IMR-90 (cell line): ENCODE measurements at regions not wholly inside any gene's neighbourhood (a gene's known extent, or its start where the extent isn't known, plus 50 kb on each side); places are given as distances from the start of the nearest gene placed in this dataset.

ENCODE experiments used
- ATAC-seq: fragments of 200-7000 bp; cut with Tn5 transposase; 2 replicates; pipeline ENCODE4 v1.9.1; 2020; ENCODE audit warnings: low read depth, mild to moderate bottlenecking, moderate library complexity
- BruUV-seq: library from RNA; stranded (reverse); fragments of 400-500 nt; replicated peaks from 2 replicates; lab custom pipeline; 2021; lab: Mats Ljungman, UMichigan
- CTCF ChIA-PET: fragments of 300-600 bp; formaldehyde crosslinking; extraction: SDS; loops from one replicate; lab custom pipeline; 2021; ENCODE audit warnings: antibody characterized with exemption; lab: Yijun Ruan, JAX
- POLR2A ChIA-PET: fragments of 300-600 bp; sonication (Branson Sonifier 250); formaldehyde crosslinking; loops from one replicate; lab custom pipeline; 2022; ENCODE audit warnings: antibody characterized with exemption; ENCODE audit not compliant: unreplicated experiment; lab: Charles Lee
- DNase-seq: peaks from one replicate; pipeline ENCODE4 v3.0.0; 2013
- H2AFZ ChIP-seq: replicated peaks from 2 replicates; pipeline ENCODE3; 2013; ENCODE audit warnings: low read length, mild to moderate bottlenecking; ENCODE audit not compliant: poor library complexity
- H2AK5ac ChIP-seq: 2 replicates; pipeline ENCODE4 v1.6.1; 2013; ENCODE audit warnings: low read depth, low read length, inconsistent platforms
- H2AK9ac ChIP-seq: replicated peaks from 2 replicates; pipeline ENCODE3; 2013; ENCODE audit warnings: mild to moderate bottlenecking, low read depth, low read length, moderate library complexity; ENCODE audit not compliant: poor library complexity
- H2BK120ac ChIP-seq: 2 replicates; pipeline ENCODE4 v1.6.1; 2013; ENCODE audit warnings: low read depth, low read length, inconsistent platforms
- H2BK15ac ChIP-seq: 3 replicates; pipeline ENCODE4 v1.6.1; 2013; ENCODE audit warnings: low read depth, low read length, inconsistent platforms
- H2BK20ac ChIP-seq: 2 replicates; pipeline ENCODE4 v1.6.1; 2013; ENCODE audit warnings: low read depth, mild to moderate bottlenecking, inconsistent platforms, low read length, moderate library complexity
- H2BK5ac ChIP-seq: 2 replicates; pipeline ENCODE4 v1.6.1; 2013; ENCODE audit warnings: mild to moderate bottlenecking, low read depth, low read length, inconsistent platforms; ENCODE audit not compliant: poor library complexity, severe bottlenecking
- H3K14ac ChIP-seq: replicated peaks from 2 replicates; pipeline ENCODE4 v1.6.1; 2013; ENCODE audit warnings: low read depth, low read length, inconsistent platforms
- H3K18ac ChIP-seq: 2 replicates; pipeline ENCODE4 v1.6.1; 2013; ENCODE audit warnings: low read depth, low read length, control low read depth
- H3K23ac ChIP-seq: 2 replicates; pipeline ENCODE4 v1.6.1; 2013; ENCODE audit warnings: low read depth, low read length, inconsistent platforms
- H3K27ac ChIP-seq: 2 replicates; pipeline ENCODE4 v1.5.1; 2013; ENCODE audit warnings: mild to moderate bottlenecking, control low read depth, low read length; ENCODE audit not compliant: insufficient read depth
- H3K27me3 ChIP-seq: 2 replicates; pipeline ENCODE4 v1.6.1; 2013; ENCODE audit warnings: low read length; ENCODE audit not compliant: control insufficient read depth, insufficient read depth
- H3K36me3 ChIP-seq: 2 replicates; pipeline ENCODE4 v1.6.1; 2013; ENCODE audit warnings: low read length, mixed read lengths; ENCODE audit not compliant: control insufficient read depth, insufficient read depth
- H3K4ac ChIP-seq: 2 replicates; pipeline ENCODE4 v1.6.1; 2013; ENCODE audit warnings: low read depth, low read length, inconsistent platforms
- H3K4me1 ChIP-seq: 2 replicates; pipeline ENCODE4 v1.6.1; 2013; ENCODE audit warnings: low read length, mixed read lengths; ENCODE audit not compliant: control insufficient read depth, insufficient read depth
- H3K4me2 ChIP-seq: 2 replicates; pipeline ENCODE4 v1.6.1; 2013; ENCODE audit warnings: low read depth, mild to moderate bottlenecking, control low read depth, low read length, moderate library complexity
- H3K4me3 ChIP-seq: 2 replicates; pipeline ENCODE4 v1.5.1; 2013; ENCODE audit warnings: low read depth, mild to moderate bottlenecking, control low read depth, low read length, moderate library complexity; ENCODE audit not compliant: insufficient read depth
- H3K56ac ChIP-seq: 2 replicates; pipeline ENCODE4 v1.6.1; 2013; ENCODE audit warnings: low read length, inconsistent platforms; ENCODE audit not compliant: insufficient read depth; ENCODE audit errors: extremely low read depth
- H3K79me1 ChIP-seq, 2 experiments: 2 replicates each; pipeline ENCODE4 v1.6.1; 2013; ENCODE audit warnings: low read length in 2 of 2, inconsistent platforms in 1 of 2, low read depth in 1 of 2
- H3K9ac ChIP-seq: 2 replicates; pipeline ENCODE4 v1.6.1; 2013; ENCODE audit warnings: low read depth, low read length, control low read depth
- H3K9me1 ChIP-seq: 2 replicates; pipeline ENCODE4 v1.6.1; 2013; ENCODE audit warnings: low read length, inconsistent platforms; ENCODE audit not compliant: insufficient read depth
- H3K9me3 ChIP-seq: 2 replicates; pipeline ENCODE4 v1.6.1; 2013; ENCODE audit warnings: low read length; ENCODE audit not compliant: control insufficient read depth, insufficient read depth
- H4K20me1 ChIP-seq: 2 replicates; pipeline ENCODE4 v1.6.1; 2013; ENCODE audit warnings: low read length, inconsistent platforms; ENCODE audit not compliant: insufficient read depth
- H4K5ac ChIP-seq: 2 replicates; pipeline ENCODE4 v1.6.1; 2013; ENCODE audit warnings: mild to moderate bottlenecking, low read depth, low read length, control low read depth
- H4K8ac ChIP-seq, 2 experiments: 2 replicates each; pipeline ENCODE4 v1.6.1; 2013; ENCODE audit warnings: low read depth in 2 of 2, low read length in 2 of 2, control low read depth in 1 of 2, inconsistent platforms in 1 of 2
- H4K91ac ChIP-seq: 2 replicates; pipeline ENCODE4 v1.6.1; 2013; ENCODE audit warnings: low read depth, low read length, inconsistent platforms; ENCODE audit not compliant: insufficient read depth
- CEBPB ChIP-seq: IDR thresholded peaks from 2 replicates; pipeline ENCODE4 v1.6.1; 2012; ENCODE audit warnings: low read depth, low read length, improper control_type of control experiment
- CHD1 ChIP-seq: IDR thresholded peaks from 2 replicates; pipeline ENCODE4 v1.6.1; 2012; ENCODE audit warnings: low read depth, low read length, improper control_type of control experiment
- MAFK ChIP-seq: IDR thresholded peaks from 2 replicates; pipeline ENCODE4 v1.6.1; 2012; ENCODE audit warnings: low read depth, low read length, improper control_type of control experiment
- MXI1 ChIP-seq: IDR thresholded peaks from 2 replicates; pipeline ENCODE4 v1.6.1; 2012; ENCODE audit warnings: low read depth, mild to moderate bottlenecking, low read length, moderate library complexity, borderline replicate concordance
- RAD21 ChIP-seq: IDR thresholded peaks from 2 replicates; pipeline ENCODE4 v1.6.1; 2012; ENCODE audit warnings: low read length, improper control_type of control experiment
- RCOR1 ChIP-seq: IDR thresholded peaks from 2 replicates; pipeline ENCODE4 v1.6.1; 2012; ENCODE audit warnings: mild to moderate bottlenecking, low read length, improper control_type of control experiment; ENCODE audit not compliant: insufficient replicate concordance
- dilution Hi-C: fragments of 300-500 bp; cut with HindIII; formaldehyde crosslinking; loops from one replicate; pipeline ENCODE4 v1.14.3; 2018; ENCODE audit warnings: low sequenced_read_pairs; ENCODE audit not compliant: unreplicated experiment
- in situ Hi-C: fragments of 300-500 bp; cut with MboI; formaldehyde crosslinking; loops from 3 replicates; pipeline ENCODE4 v1.14.3; 2019; ENCODE audit warnings: low sequenced_read_pairs, inconsistent platforms, mixed read lengths
- intact Hi-C: fragments of 100-400 bp; cut with micrococcal nuclease; formaldehyde crosslinking; loops from 2 replicates; pipeline ENCODE4 v1.10.0; 2022
- TF ChIP-seq, protein P1 (sequence below): fragments of 150-350 bp; IDR thresholded peaks from 2 replicates; pipeline ENCODE4 v1.6.1; 2017; ENCODE audit warnings: mild to moderate bottlenecking, antibody characterized with exemption, low read length, low read depth
- TF ChIP-seq, protein P2 (sequence below): conservative IDR thresholded peaks from 2 replicates; pipeline ENCODE4 v1.5.1; 2012; ENCODE audit warnings: mild to moderate bottlenecking, low read depth, low read length, improper control_type of control experiment
- TF ChIP-seq, protein P3 (sequence below): fragments of 150-350 bp; IDR thresholded peaks from 2 replicates; pipeline ENCODE4 v1.6.1; 2016; ENCODE audit warnings: low read depth, mild to moderate bottlenecking, low read length, moderate library complexity, borderline replicate concordance

DNA sequence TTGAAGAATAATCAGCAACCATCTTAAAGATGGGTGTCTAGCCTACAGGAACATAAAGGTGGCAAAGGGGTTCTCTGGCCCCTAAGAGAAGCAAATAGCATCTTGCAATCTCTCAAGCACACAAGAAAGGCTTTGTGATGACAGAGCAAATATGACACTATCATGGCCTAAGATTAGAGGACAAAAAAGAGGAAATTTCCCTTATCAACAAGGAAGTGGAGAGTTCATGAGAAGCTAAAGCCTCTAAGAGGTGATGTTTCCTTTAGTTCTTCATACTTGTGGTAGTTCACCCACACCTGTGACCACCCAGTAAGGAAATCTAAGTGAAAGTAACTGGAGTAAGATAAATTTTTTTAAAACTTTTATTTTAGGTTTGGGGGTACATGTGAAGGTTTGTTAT lies 88.4 kb downstream of the OLIG3 start:
- Histone ChIP-seq H3K4me3 (no peak overlapping the region), H2BK15ac (no peak overlapping the region), H4K20me1 (no peaks in the 10 kb centered on the region), H3K9ac (no peak overlapping the region), H3K36me3 (no peaks in the 10 kb centered on the region), H2AK5ac (no peak overlapping the region), H4K5ac (no peak overlapping the region), H3K4ac (no peak overlapping the region), H2BK120ac (no peak overlapping the region), H3K4me1 (no peaks in the 10 kb centered on the region), H2AK9ac (no peak overlapping the region), H3K27me3 (no peaks in the 10 kb centered on the region; the same call in 1 of the 2 replicates), H3K9me3 (no peaks in the 10 kb centered on the region), H3K79me1 (no peaks in the 10 kb centered on the region), H2AFZ (no peak overlapping the region), H4K91ac (no peak overlapping the region), H3K9me1 (no peaks in the 10 kb centered on the region), H3K23ac (no peak overlapping the region), H3K4me2 (no peak overlapping the region), H3K56ac (no peak overlapping the region), H2BK5ac (no peak overlapping the region), H3K27ac (no peak overlapping the region), H4K8ac (no peak overlapping the region), H3K14ac (no peak overlapping the region), H3K18ac (no peak overlapping the region), H2BK20ac (no peak overlapping the region)
- CTCF ChIA-PET = no interaction called here
- intact Hi-C loops (no loop called here), dilution Hi-C loops (no loop called here), in situ Hi-C loops (no loop called here)
- TF ChIP-seq, protein P1, sequence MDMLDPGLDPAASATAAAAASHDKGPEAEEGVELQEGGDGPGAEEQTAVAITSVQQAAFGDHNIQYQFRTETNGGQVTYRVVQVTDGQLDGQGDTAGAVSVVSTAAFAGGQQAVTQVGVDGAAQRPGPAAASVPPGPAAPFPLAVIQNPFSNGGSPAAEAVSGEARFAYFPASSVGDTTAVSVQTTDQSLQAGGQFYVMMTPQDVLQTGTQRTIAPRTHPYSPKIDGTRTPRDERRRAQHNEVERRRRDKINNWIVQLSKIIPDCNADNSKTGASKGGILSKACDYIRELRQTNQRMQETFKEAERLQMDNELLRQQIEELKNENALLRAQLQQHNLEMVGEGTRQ = no peak
- TF ChIP-seq, protein P2, sequence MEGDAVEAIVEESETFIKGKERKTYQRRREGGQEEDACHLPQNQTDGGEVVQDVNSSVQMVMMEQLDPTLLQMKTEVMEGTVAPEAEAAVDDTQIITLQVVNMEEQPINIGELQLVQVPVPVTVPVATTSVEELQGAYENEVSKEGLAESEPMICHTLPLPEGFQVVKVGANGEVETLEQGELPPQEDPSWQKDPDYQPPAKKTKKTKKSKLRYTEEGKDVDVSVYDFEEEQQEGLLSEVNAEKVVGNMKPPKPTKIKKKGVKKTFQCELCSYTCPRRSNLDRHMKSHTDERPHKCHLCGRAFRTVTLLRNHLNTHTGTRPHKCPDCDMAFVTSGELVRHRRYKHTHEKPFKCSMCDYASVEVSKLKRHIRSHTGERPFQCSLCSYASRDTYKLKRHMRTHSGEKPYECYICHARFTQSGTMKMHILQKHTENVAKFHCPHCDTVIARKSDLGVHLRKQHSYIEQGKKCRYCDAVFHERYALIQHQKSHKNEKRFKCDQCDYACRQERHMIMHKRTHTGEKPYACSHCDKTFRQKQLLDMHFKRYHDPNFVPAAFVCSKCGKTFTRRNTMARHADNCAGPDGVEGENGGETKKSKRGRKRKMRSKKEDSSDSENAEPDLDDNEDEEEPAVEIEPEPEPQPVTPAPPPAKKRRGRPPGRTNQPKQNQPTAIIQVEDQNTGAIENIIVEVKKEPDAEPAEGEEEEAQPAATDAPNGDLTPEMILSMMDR = no peak
- no peak for TF ChIP-seq CEBPB
- no peak for TF ChIP-seq RCOR1
- TF ChIP-seq MXI1 = no peak
- no peak for TF ChIP-seq CHD1
- TF ChIP-seq RAD21 = no peak
- TF ChIP-seq, protein P3, sequence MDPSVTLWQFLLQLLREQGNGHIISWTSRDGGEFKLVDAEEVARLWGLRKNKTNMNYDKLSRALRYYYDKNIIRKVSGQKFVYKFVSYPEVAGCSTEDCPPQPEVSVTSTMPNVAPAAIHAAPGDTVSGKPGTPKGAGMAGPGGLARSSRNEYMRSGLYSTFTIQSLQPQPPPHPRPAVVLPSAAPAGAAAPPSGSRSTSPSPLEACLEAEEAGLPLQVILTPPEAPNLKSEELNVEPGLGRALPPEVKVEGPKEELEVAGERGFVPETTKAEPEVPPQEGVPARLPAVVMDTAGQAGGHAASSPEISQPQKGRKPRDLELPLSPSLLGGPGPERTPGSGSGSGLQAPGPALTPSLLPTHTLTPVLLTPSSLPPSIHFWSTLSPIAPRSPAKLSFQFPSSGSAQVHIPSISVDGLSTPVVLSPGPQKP = no peak
- TF ChIP-seq MAFK = no peak
- BruUV-seq = no TSS peak
- ATAC-seq (no peak), DNase-seq (no peak)
- POLR2A ChIA-PET = no interaction called here
